Spleen (tissue), 11 donors: ENCODE measurements at regions not wholly inside any gene's neighbourhood (a gene's known extent, or its start where the extent isn't known, plus 50 kb on each side); places are given as distances from the start of the nearest gene placed in this dataset.

Experiments used
- DNase-seq: peaks from one replicate; pipeline ENCODE4 v3.0.0-alpha.2; 2020
- H3K27ac ChIP-seq, 8 donors: fragments of 200-600 bp; sonication (generic) in 7 of 8; 1 replicate in 4 of 8; 2 replicates in 4 of 8; pipeline versions ENCODE4 v1.5.0 to v1.8.0; 2016 to 2021; ENCODE audit warnings: inconsistent platforms in 4 of 8, mild to moderate bottlenecking in 4 of 8, moderate library complexity in 1 of 8
- H3K27me3 ChIP-seq, 7 donors: fragments of 200-600 bp; sonication (generic) in 6 of 7; replicated peaks in 1 of 7; 1 replicate in 4 of 7; 2 replicates in 3 of 7; pipeline versions ENCODE4 v1.5.0 to v1.8.0; 2016 to 2021; ENCODE audit warnings: inconsistent platforms in 3 of 7, mild to moderate bottlenecking in 1 of 7
- H3K36me3 ChIP-seq, 6 donors: fragments of 200-600 bp; sonication (generic) in 5 of 6; 1 replicate in 4 of 6; 2 replicates in 2 of 6; pipeline versions ENCODE4 v1.5.0 to v1.8.0; 2016 to 2021; ENCODE audit warnings: inconsistent platforms in 2 of 6
- H3K4me1 ChIP-seq, 6 donors: fragments of 200-600 bp; sonication (generic) in 5 of 6; 1 replicate in 3 of 6; 2 replicates in 3 of 6; pipeline versions ENCODE4 v1.5.0 to v1.8.0; 2016 to 2021; ENCODE audit warnings: inconsistent platforms in 3 of 6
- H3K4me3 ChIP-seq, 8 donors: fragments of 200-600 bp; sonication (generic) in 7 of 8; 1 replicate in 4 of 8; 2 replicates in 4 of 8; pipeline versions ENCODE4 v1.5.0 to v1.8.0; 2016 to 2021; ENCODE audit warnings: inconsistent platforms in 4 of 8, mild to moderate bottlenecking in 4 of 8, moderate library complexity in 2 of 8
- H3K9me3 ChIP-seq, 8 donors: fragments of 200-600 bp; sonication (generic) in 7 of 8; 1 replicate in 4 of 8; 2 replicates in 4 of 8; pipeline versions ENCODE4 v1.5.0 to v1.8.0; 2016 to 2021; ENCODE audit warnings: inconsistent platforms in 4 of 8
- CTCF ChIP-seq, 11 experiments: fragments of 200-600 bp in 7 of 11; fragments of 450-650 bp in 4 of 11; sonication (generic) in 4 of 11; IDR thresholded peaks in 8 of 11; conservative IDR thresholded peaks in 3 of 11; 1 replicate in 7 of 11; 2 replicates in 4 of 11; pipeline versions ENCODE4 v1.4.0 to v1.8.0; 2016 to 2021; ENCODE audit warnings: antibody characterized with exemption in 11 of 11, inconsistent platforms in 4 of 11, mild to moderate bottlenecking in 1 of 11
- POLR2A ChIP-seq, 3 donors: fragments of 450-650 bp; IDR thresholded peaks; one replicate each; pipeline ENCODE4 v1.5.1; 2017; ENCODE audit warnings: antibody characterized with exemption in 3 of 3, mild to moderate bottlenecking in 1 of 3
- POLR2AphosphoS5 ChIP-seq, 3 donors: sonication (generic); formaldehyde crosslinking; IDR thresholded peaks; one replicate each; pipeline ENCODE4 v1.5.1; 2017; ENCODE audit warnings: antibody characterized with exemption in 3 of 3
- WGBS, 5 donors: extraction: QIAGEN DNeasy Blood & Tissue Kit in 3 of 5; methylation state at CpG; one replicate each; pipeline versions ENCODE4 v1.1.5 to v1.1.7; 2013 to 2018; 5-methylcytosine and 5-hydroxymethylcytosine counted together
- intact Hi-C: fragments of 100-400 bp; cut with DNase I; formaldehyde crosslinking; loops from one replicate; pipeline ENCODE4 v1.15.0; 2023; ENCODE audit warnings: low total_unique reads
- donor health status: healthy with polysubstance abuse.
- donor health status: DM: no; HTN: no; CAD: no; lungs with moderate emphysema.
- donor health status: DM: no; HTN: no; CAD: no.
- donor health status: Bipolar disorder and iron deficiency.
- donor health status: healthy.
- donor health status: DM: no; HTN: no; CAD: no.
- donor health status: DM: yes; HTN: yes; CAD: no.

- H3K4me1 ChIP-seq, result no peaks in the 10 kb centered on the region
- no peak overlapping the region for H3K27ac ChIP-seq
- H3K27me3 ChIP-seq, result no peaks in the 10 kb centered on the region
- no peaks in the 10 kb centered on the region for H3K36me3 ChIP-seq
- no peak overlapping the region for H3K4me3 ChIP-seq
- H3K9me3 ChIP-seq, result no peaks in the 10 kb centered on the region
- intact Hi-C loops, result no loop called here
- WGBS, 5 donors, result 68 to 90% (median 80%) methylated on average over 5 of the region's 5 CpGs
- DNase-seq, result no peak
- TF ChIP-seq CTCF (IDR thresholded peaks at IDR 0.05 in 8 of 11, conservative IDR thresholded peaks at IDR 0.05 in 3 of 11) (no peak), POLR2A (IDR thresholded peaks at IDR 0.05) (no peak), POLR2AphosphoS5 (IDR thresholded peaks at IDR 0.05) (no peak)
Measured at GRCh38 chr3:81425198-81425868, 336.1 kb downstream of the GBE1 start.

- intact Hi-C loops, result no loop called here
- no peak for TF ChIP-seq POLR2AphosphoS5 (IDR thresholded peaks at IDR 0.05)
- TF ChIP-seq CTCF (IDR thresholded peaks at IDR 0.05 in 8 of 11, conservative IDR thresholded peaks at IDR 0.05 in 3 of 11), result peak in 1 of 11 experiments; percentile 23
- DNase-seq, result no peak
- Histone ChIP-seq H3K4me3 (no peak overlapping the region), H3K4me1 (no peaks in the 10 kb centered on the region), H3K27me3 (no peaks in the 10 kb centered on the region), H3K27ac (no peak overlapping the region), H3K9me3 (no peaks in the 10 kb centered on the region), H3K36me3 (no peaks in the 10 kb centered on the region)
Measured at GRCh38 chr3:81419228-81419627, 342.2 kb downstream of the GBE1 start.

GRCh38 chr3:81416812-81417211 lies 344.6 kb downstream of the GBE1 start:
- no peak for DNase-seq
- Histone ChIP-seq H3K27me3 (no peaks in the 10 kb centered on the region), H3K4me1 (no peaks in the 10 kb centered on the region), H3K27ac (no peak overlapping the region), H3K4me3 (no peak overlapping the region), H3K9me3 (no peaks in the 10 kb centered on the region), H3K36me3 (no peaks in the 10 kb centered on the region)
- TF ChIP-seq POLR2A (IDR thresholded peaks at IDR 0.05), result no peak
- TF ChIP-seq POLR2AphosphoS5 (IDR thresholded peaks at IDR 0.05), result no peak
- TF ChIP-seq CTCF (IDR thresholded peaks at IDR 0.05 in 8 of 11, conservative IDR thresholded peaks at IDR 0.05 in 3 of 11), result no peak
- intact Hi-C loops, result no loop called here
- 90 to 95% (median 93%) methylated on average over 2 of the region's 2 CpGs for WGBS, 5 donors

- DNase-seq, result no peak
- Histone ChIP-seq H3K36me3 (no peaks in the 10 kb centered on the region), H3K9me3 (no peaks in the 10 kb centered on the region), H3K4me3 (no peak overlapping the region), H3K4me1 (no peaks in the 10 kb centered on the region), H3K27ac (no peak overlapping the region), H3K27me3 (no peaks in the 10 kb centered on the region)
- intact Hi-C loops, result no loop called here
- 20 to 49% (median 38%) methylated on average over 1 of the region's 1 CpG for WGBS, 5 donors
- TF ChIP-seq POLR2A (IDR thresholded peaks at IDR 0.05), result no peak
- TF ChIP-seq POLR2AphosphoS5 (IDR thresholded peaks at IDR 0.05), result no peak
- TF ChIP-seq CTCF (IDR thresholded peaks at IDR 0.05 in 8 of 11, conservative IDR thresholded peaks at IDR 0.05 in 3 of 11), result no peak
Measured at GRCh38 chr3:81406318-81406717, 355.1 kb downstream of the GBE1 start.
